ENCODE measurements at regions not wholly inside any gene's neighbourhood (a gene's known extent, or its start where the extent isn't known, plus 50 kb on each side); places are given as distances from the start of the nearest gene placed in this dataset.

- no peak for TF ChIP-seq NANOG (IDR thresholded peaks at IDR 0.05; ENCODE audit: borderline replicate concordance)
- no peak for TF ChIP-seq STAT1 (IDR thresholded peaks at IDR 0.05; ENCODE audit: unreplicated experiment)
- no peak for TF ChIP-seq ZNF114 (CRISPR knock-in tag; IDR thresholded peaks at IDR 0.05)
- no peak for TF ChIP-seq EZH2phosphoT487 (IDR thresholded peaks at IDR 0.05; ENCODE audit: unreplicated experiment)
- no peak for TF ChIP-seq EZH2 (IDR thresholded peaks at IDR 0.05; ENCODE audit: low read depth, unreplicated experiment)
- no peak for TF ChIP-seq REST (IDR thresholded peaks at IDR 0.05; ENCODE audit: unreplicated experiment)
Observed at GRCh38 chr6:27168108-27168507, 79.4 kb upstream of the PRSS16 start (continued).

- Mint-ChIP-seq H3K4me1 (peaks cover 10% of the 10 kb centered on the region), H3K36me3 (ENCODE audit: low read depth) (peaks cover 6% of the 10 kb centered on the region; the same call in 1 of the 3 replicates), H3K9me3 (peaks cover 10% of the 10 kb centered on the region; the same call in 2 of the 3 replicates), H3K4me3 (no peak overlapping the region), H3K27me3 (ENCODE audit: insufficient read depth, low read depth, poor library complexity) (peaks cover 2% of the 10 kb centered on the region), H3K27ac (peak overlapping the region; percentile 23; the same call in 1 of the 2 replicates)
- Histone ChIP-seq H3K36me3 (ENCODE audit: insufficient read depth) (no peaks in the 10 kb centered on the region), H3K27ac (ENCODE audit: low read depth) (no peak overlapping the region), H3K4me3 (no peak overlapping the region), H3K27me3 (ENCODE audit: insufficient read depth) (no peaks in the 10 kb centered on the region), H4K20me1 (replicated peaks; ENCODE audit: insufficient read depth) (no peaks in the 10 kb centered on the region), H2AFZ (no peak overlapping the region), H3F3A (replicated peaks; ENCODE audit: low read depth) (no peaks in the 10 kb centered on the region), H3K4me1 (ENCODE audit: insufficient read depth) (peaks cover 5% of the 10 kb centered on the region; the same call in 1 of the 2 replicates), H3K4me2 (no peak overlapping the region), H3K79me2 (replicated peaks; ENCODE audit: insufficient read depth) (no peaks in the 10 kb centered on the region), H3K9me2 (ENCODE audit: insufficient read depth) (no peaks in the 10 kb centered on the region; the same call in 1 of the 2 replicates)
- no peak for DNase-seq (ENCODE audit: low spot score)
- no peak for ATAC-seq
- no peak for TF ChIP-seq POLR2AphosphoS5 (IDR thresholded peaks at IDR 0.05; ENCODE audit: low read depth)
- TF ChIP-seq ZNF331 (CRISPR knock-in tag; IDR thresholded peaks at IDR 0.05; ENCODE audit: low read depth) = no peak
- no peak for TF ChIP-seq EZH2 (IDR thresholded peaks at IDR 0.05; ENCODE audit: low read depth, unreplicated experiment)
- TF ChIP-seq, protein P1, sequence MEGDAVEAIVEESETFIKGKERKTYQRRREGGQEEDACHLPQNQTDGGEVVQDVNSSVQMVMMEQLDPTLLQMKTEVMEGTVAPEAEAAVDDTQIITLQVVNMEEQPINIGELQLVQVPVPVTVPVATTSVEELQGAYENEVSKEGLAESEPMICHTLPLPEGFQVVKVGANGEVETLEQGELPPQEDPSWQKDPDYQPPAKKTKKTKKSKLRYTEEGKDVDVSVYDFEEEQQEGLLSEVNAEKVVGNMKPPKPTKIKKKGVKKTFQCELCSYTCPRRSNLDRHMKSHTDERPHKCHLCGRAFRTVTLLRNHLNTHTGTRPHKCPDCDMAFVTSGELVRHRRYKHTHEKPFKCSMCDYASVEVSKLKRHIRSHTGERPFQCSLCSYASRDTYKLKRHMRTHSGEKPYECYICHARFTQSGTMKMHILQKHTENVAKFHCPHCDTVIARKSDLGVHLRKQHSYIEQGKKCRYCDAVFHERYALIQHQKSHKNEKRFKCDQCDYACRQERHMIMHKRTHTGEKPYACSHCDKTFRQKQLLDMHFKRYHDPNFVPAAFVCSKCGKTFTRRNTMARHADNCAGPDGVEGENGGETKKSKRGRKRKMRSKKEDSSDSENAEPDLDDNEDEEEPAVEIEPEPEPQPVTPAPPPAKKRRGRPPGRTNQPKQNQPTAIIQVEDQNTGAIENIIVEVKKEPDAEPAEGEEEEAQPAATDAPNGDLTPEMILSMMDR (conservative IDR thresholded peaks at IDR 0.05; ENCODE audit: low read depth in 2 of 2) = no peak
- TF ChIP-seq JUNB (IDR thresholded peaks at IDR 0.05; ENCODE audit: unreplicated experiment) = no peak
- TF ChIP-seq ZNF114 (CRISPR knock-in tag; IDR thresholded peaks at IDR 0.05) = no peak
- TF ChIP-seq EZH2phosphoT487 (IDR thresholded peaks at IDR 0.05; ENCODE audit: unreplicated experiment) = no peak
- TF ChIP-seq REST (IDR thresholded peaks at IDR 0.05; ENCODE audit: unreplicated experiment) = no peak
- no peak for TF ChIP-seq ETS1 (IDR thresholded peaks at IDR 0.05)
- no peak for TF ChIP-seq STAT1 (IDR thresholded peaks at IDR 0.05; ENCODE audit: unreplicated experiment)
- TF ChIP-seq NANOG (IDR thresholded peaks at IDR 0.05; ENCODE audit: borderline replicate concordance) = no peak
Observed at GRCh38 chr6:27168586-27169443, 78.7 kb upstream of the PRSS16 start.
